HCT116 (cell line): ENCODE measurements at regions not wholly inside any gene's neighbourhood (a gene's known extent, or its start where the extent isn't known, plus 50 kb on each side); places are given as distances from the start of the nearest gene placed in this dataset.

Source experiments
- ATAC-seq: fragments of 200-7000 bp; cut with Tn5 transposase; 2 replicates; pipeline ENCODE4 v1.9.1; 2020; ENCODE audit warnings: mild to moderate bottlenecking, moderate library complexity
- BruUV-seq: library from RNA; stranded (reverse); fragments of 400-500 nt; replicated peaks from 2 replicates; lab custom pipeline; 2021; lab: Mats Ljungman, UMichigan
- CTCF ChIA-PET: fragments of 300-600 bp; sonication (Branson Sonifier 250); formaldehyde crosslinking; loops from one replicate; lab custom pipeline; 2021; ENCODE audit warnings: antibody characterized with exemption; lab: Charles Lee
- POLR2A ChIA-PET: fragments of 300-600, 350-600 bp; sonication (Branson Sonifier 250); formaldehyde crosslinking; loops from one replicate; lab custom pipeline; 2021; ENCODE audit warnings: antibody characterized with exemption; lab: Charles Lee
- RAD21 ChIA-PET, 2 experiments: fragments of 300-600 bp; sonication (Branson Sonifier 250); formaldehyde crosslinking; loops; one replicate each; lab custom pipeline; 2023; ENCODE audit warnings: low total read pairs in 2 of 2; ENCODE audit not compliant: uncharacterized antibody in 2 of 2, unreplicated experiment in 2 of 2, low non-redundant PET in 1 of 2; lab: Charles Lee
- DNase-seq: peaks from one replicate; pipeline ENCODE4 v3.0.0-alpha.2; 2010; ENCODE audit warnings: low read depth, low spot score
- H2AFZ ChIP-seq: fragments of 200-600 bp; shearing (Covaris generic), sonication (generic); 2 replicates; pipeline ENCODE4 v1.6.1; 2017; ENCODE audit warnings: low read depth, mixed run types, mixed read lengths, antibody characterized with exemption, low read length; ENCODE audit not compliant: poor library complexity, severe bottlenecking
- H3K27ac ChIP-seq: 2 replicates; pipeline ENCODE4 v1.5.1; 2012; ENCODE audit warnings: low read depth, low read length
- H3K27me3 ChIP-seq: fragments of 200-600 bp; sonication (generic); 2 replicates; pipeline ENCODE4 v1.6.1; 2016; ENCODE audit warnings: mixed run types, low read length, mixed read lengths; ENCODE audit not compliant: insufficient read depth
- H3K36me3 ChIP-seq, 2 experiments: fragments of 200-500 bp in 1 of 2; fragments of 200-600 bp in 1 of 2; sonication (Bioruptor generic) in 1 of 2; sonication (generic) in 1 of 2; 2 replicates each; pipeline versions ENCODE4 v1.5.1 to v1.6.1; 2014 to 2016; ENCODE audit warnings: low read length in 2 of 2, inconsistent platforms in 1 of 2, mixed read lengths in 1 of 2, mixed run types in 1 of 2; ENCODE audit not compliant: insufficient read depth in 2 of 2, control insufficient read depth in 1 of 2
- H3K4me1 ChIP-seq, 2 experiments: fragments of 200-600 bp in 1 of 2; sonication (generic) in 1 of 2; 2 replicates each; pipeline versions ENCODE4 v1.5.1 to v1.6.1; 2012 to 2017; ENCODE audit warnings: low read length in 2 of 2, inconsistent platforms in 1 of 2, mild to moderate bottlenecking in 1 of 2, mixed read lengths in 1 of 2, mixed run types in 1 of 2, moderate library complexity in 1 of 2; ENCODE audit not compliant: insufficient read depth in 2 of 2, control insufficient read depth in 1 of 2
- H3K4me2 ChIP-seq: fragments of 200-600 bp; sonication (generic); 2 replicates; pipeline ENCODE4 v1.6.1; 2017; ENCODE audit warnings: mixed run types, low read length, mixed read lengths
- H3K4me3 ChIP-seq, 2 experiments: fragments of 200-600 bp in 1 of 2; sonication (generic) in 1 of 2; replicated peaks in 1 of 2; 2 replicates each; pipeline ENCODE4 v1.5.1; 2011 to 2016; ENCODE audit warnings: low read length in 2 of 2, control low read depth in 1 of 2, low read depth in 1 of 2, mild to moderate bottlenecking in 1 of 2, mixed read lengths in 1 of 2, mixed run types in 1 of 2
- H3K79me2 ChIP-seq: fragments of 200-600 bp; sonication (generic); 2 replicates; pipeline ENCODE4 v1.6.1; 2017; ENCODE audit warnings: mild to moderate bottlenecking, mixed run types, low read length, moderate library complexity, mixed read lengths; ENCODE audit not compliant: insufficient read depth
- H3K9ac ChIP-seq: fragments of 200-600 bp; sonication (generic); 2 replicates; pipeline ENCODE4 v1.6.1; 2016; ENCODE audit warnings: low read length, mixed read lengths
- H3K9me2 ChIP-seq: fragments of 200-600 bp; sonication (generic), shearing (Covaris generic); 2 replicates; pipeline ENCODE4 v1.6.1; 2017; ENCODE audit warnings: mixed run types, mild to moderate bottlenecking, moderate library complexity; ENCODE audit not compliant: insufficient read depth
- H3K9me3 ChIP-seq, 2 experiments: fragments of 200-500 bp in 1 of 2; fragments of 200-600 bp in 1 of 2; sonication (Bioruptor generic) in 1 of 2; sonication (generic) in 1 of 2; 2 replicates each; pipeline ENCODE4 v1.6.1; 2014 to 2017; ENCODE audit warnings: low read length in 2 of 2, mixed read lengths in 2 of 2, inconsistent platforms in 1 of 2, low read depth in 1 of 2, mild to moderate bottlenecking in 1 of 2, mixed run types in 1 of 2, moderate library complexity in 1 of 2; ENCODE audit not compliant: control insufficient read depth in 1 of 2, insufficient read depth in 1 of 2
- H4K20me1 ChIP-seq: fragments of 200-600 bp; sonication (generic), shearing (Covaris generic); 2 replicates; pipeline ENCODE4 v1.6.1; 2017; ENCODE audit warnings: mixed run types, mild to moderate bottlenecking, moderate library complexity; ENCODE audit not compliant: insufficient read depth
- CBX3 ChIP-seq: IDR thresholded peaks from 2 replicates; pipeline ENCODE4 v1.6.1; 2012; ENCODE audit warnings: low read depth
- CEBPB ChIP-seq: IDR thresholded peaks from 2 replicates; pipeline ENCODE4 v1.6.1; 2012; ENCODE audit warnings: low read depth
- CTCF ChIP-seq, 3 experiments: fragments of 200-600 bp in 1 of 3; sonication (generic) in 1 of 3; IDR thresholded peaks in 2 of 3; conservative IDR thresholded peaks in 1 of 3; 2 replicates each; pipeline ENCODE4 v1.5.1; 2012 to 2017; ENCODE audit warnings: low read depth in 2 of 3, low read length in 2 of 3, antibody characterized with exemption in 1 of 3, borderline replicate concordance in 1 of 3, control low read depth in 1 of 3, mild to moderate bottlenecking in 1 of 3, mixed read lengths in 1 of 3, mixed run types in 1 of 3, moderate library complexity in 1 of 3; ENCODE audit not compliant: insufficient read depth in 1 of 3
- EGR1 ChIP-seq: IDR thresholded peaks from 2 replicates; pipeline ENCODE4 v1.6.1; 2012; ENCODE audit warnings: low read depth
- ELF1 ChIP-seq: IDR thresholded peaks from 2 replicates; pipeline ENCODE4 v1.6.1; 2012; ENCODE audit warnings: low read depth, borderline replicate concordance
- EZH2 ChIP-seq: fragments of 200-600 bp; sonication (generic); IDR thresholded peaks from 2 replicates; pipeline ENCODE4 v1.6.1; 2017; ENCODE audit warnings: antibody characterized with exemption, mixed run types
- FOSL1 ChIP-seq: IDR thresholded peaks from 2 replicates; pipeline ENCODE4 v1.6.1; 2012; ENCODE audit warnings: low read depth
- JUND ChIP-seq: IDR thresholded peaks from 2 replicates; pipeline ENCODE4 v1.6.1; 2012
- POLR2A ChIP-seq: IDR thresholded peaks from 2 replicates; pipeline ENCODE4 v1.7.0; 2011; ENCODE audit warnings: borderline replicate concordance; ENCODE audit not compliant: insufficient read depth, insufficient read length; ENCODE audit errors: extremely low read depth
- POLR2AphosphoS5 ChIP-seq: IDR thresholded peaks from 2 replicates; pipeline ENCODE4 v1.6.1; 2011; ENCODE audit warnings: mild to moderate bottlenecking, low read depth, low read length, moderate library complexity
- RAD21 ChIP-seq: IDR thresholded peaks from 2 replicates; pipeline ENCODE4 v1.6.1; 2012; ENCODE audit warnings: low read depth, mild to moderate bottlenecking
- SIN3A ChIP-seq: IDR thresholded peaks from 2 replicates; pipeline ENCODE4 v1.6.1; 2012; ENCODE audit warnings: low read depth
- SRF ChIP-seq: IDR thresholded peaks from 2 replicates; pipeline ENCODE4 v1.6.1; 2012; ENCODE audit warnings: low read depth
- TCF7L2 ChIP-seq: IDR thresholded peaks from 2 replicates; pipeline ENCODE4 v1.7.0; 2011; ENCODE audit warnings: borderline replicate concordance, inconsistent platforms; ENCODE audit not compliant: insufficient read depth, insufficient read length; ENCODE audit errors: extremely low read depth
- ZBTB33 ChIP-seq: IDR thresholded peaks from 2 replicates; pipeline ENCODE4 v1.6.1; 2011; ENCODE audit warnings: mild to moderate bottlenecking, low read length, moderate library complexity; ENCODE audit not compliant: insufficient replicate concordance; ENCODE audit errors: extremely low read depth
- ZFX ChIP-seq: fragments of 450-650 bp; IDR thresholded peaks from 2 replicates; pipeline ENCODE4 v1.6.1; 2017
- ZNF274 ChIP-seq: fragments of 200-500 bp; sonication (Bioruptor generic); IDR thresholded peaks from 2 replicates; pipeline ENCODE4 v1.6.1; 2014; ENCODE audit warnings: mild to moderate bottlenecking, low read depth, low read length, inconsistent platforms
- intact Hi-C: fragments of 100-400 bp; cut with micrococcal nuclease; formaldehyde crosslinking; loops from 2 replicates; pipeline ENCODE4 v1.10.0; 2022
- TF ChIP-seq, protein P1 (sequence below): IDR thresholded peaks from 2 replicates; pipeline ENCODE4 v1.6.1; 2012; ENCODE audit warnings: low read depth
- TF ChIP-seq, protein P2 (sequence below): IDR thresholded peaks from 2 replicates; pipeline ENCODE4 v1.6.1; 2012
- TF ChIP-seq, protein P3 (sequence below): IDR thresholded peaks from 2 replicates; pipeline ENCODE4 v1.6.1; 2012

DNA sequence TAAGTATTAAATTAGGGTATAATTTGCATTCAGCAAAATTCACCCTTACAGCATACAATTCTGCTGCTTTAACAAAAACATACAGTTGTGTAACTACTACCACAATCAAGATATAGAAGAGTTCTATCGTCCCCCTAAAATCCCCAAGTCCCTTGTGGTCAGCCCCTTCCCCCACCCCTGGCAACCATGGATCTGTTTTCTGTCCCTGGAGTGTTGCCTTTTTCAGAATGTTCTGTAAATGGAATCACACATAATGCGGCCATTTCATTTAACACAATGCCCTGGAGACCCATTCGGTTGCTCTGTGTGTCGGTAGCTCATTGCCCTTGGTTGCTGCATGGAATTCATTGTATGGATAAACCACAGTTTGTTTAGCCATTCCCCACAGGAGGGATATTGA lies 190.2 kb downstream of the IRX5 start:
- H3K4me2 ChIP-seq = no peak overlapping the region
- no peak for DNase-seq
- no TSS peak for BruUV-seq
- no peak overlapping the region for H2AFZ ChIP-seq
- RAD21 ChIA-PET = no interaction called here
- no peaks in the 10 kb centered on the region for H4K20me1 ChIP-seq
- intact Hi-C loops = loop anchor here (1.0 kb wide), 1 partner anchor 137 kb away; no protein-coding TSS in a partner anchor
- ATAC-seq = no peak
- CTCF ChIA-PET = interaction anchor here (2.4 kb wide), 1 partner anchor 137 kb away, joined by 10 read pairs; no protein-coding TSS in a partner anchor
- H3K27me3 ChIP-seq = peaks cover 14% of the 10 kb centered on the region; the same call in 1 of the 2 replicates
- no peak overlapping the region for H3K9ac ChIP-seq
- H3K9me3 ChIP-seq = no peaks in the 10 kb centered on the region
- POLR2A ChIA-PET = no interaction called here
- no peaks in the 10 kb centered on the region for H3K79me2 ChIP-seq
- H3K4me1 ChIP-seq = no peaks in the 10 kb centered on the region
- TF ChIP-seq ELF1 = no peak
- TF ChIP-seq, protein P1, sequence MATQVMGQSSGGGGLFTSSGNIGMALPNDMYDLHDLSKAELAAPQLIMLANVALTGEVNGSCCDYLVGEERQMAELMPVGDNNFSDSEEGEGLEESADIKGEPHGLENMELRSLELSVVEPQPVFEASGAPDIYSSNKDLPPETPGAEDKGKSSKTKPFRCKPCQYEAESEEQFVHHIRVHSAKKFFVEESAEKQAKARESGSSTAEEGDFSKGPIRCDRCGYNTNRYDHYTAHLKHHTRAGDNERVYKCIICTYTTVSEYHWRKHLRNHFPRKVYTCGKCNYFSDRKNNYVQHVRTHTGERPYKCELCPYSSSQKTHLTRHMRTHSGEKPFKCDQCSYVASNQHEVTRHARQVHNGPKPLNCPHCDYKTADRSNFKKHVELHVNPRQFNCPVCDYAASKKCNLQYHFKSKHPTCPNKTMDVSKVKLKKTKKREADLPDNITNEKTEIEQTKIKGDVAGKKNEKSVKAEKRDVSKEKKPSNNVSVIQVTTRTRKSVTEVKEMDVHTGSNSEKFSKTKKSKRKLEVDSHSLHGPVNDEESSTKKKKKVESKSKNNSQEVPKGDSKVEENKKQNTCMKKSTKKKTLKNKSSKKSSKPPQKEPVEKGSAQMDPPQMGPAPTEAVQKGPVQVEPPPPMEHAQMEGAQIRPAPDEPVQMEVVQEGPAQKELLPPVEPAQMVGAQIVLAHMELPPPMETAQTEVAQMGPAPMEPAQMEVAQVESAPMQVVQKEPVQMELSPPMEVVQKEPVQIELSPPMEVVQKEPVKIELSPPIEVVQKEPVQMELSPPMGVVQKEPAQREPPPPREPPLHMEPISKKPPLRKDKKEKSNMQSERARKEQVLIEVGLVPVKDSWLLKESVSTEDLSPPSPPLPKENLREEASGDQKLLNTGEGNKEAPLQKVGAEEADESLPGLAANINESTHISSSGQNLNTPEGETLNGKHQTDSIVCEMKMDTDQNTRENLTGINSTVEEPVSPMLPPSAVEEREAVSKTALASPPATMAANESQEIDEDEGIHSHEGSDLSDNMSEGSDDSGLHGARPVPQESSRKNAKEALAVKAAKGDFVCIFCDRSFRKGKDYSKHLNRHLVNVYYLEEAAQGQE = no peak
- TF ChIP-seq CTCF (IDR thresholded peaks at IDR 0.05 in 2 of 3, conservative IDR thresholded peaks at IDR 0.05 in 1 of 3; ENCODE audit: borderline replicate concordance in 1 of 3, insufficient read depth in 1 of 3, low read depth in 2 of 3, low read length in 2 of 3) = no peak
- TF ChIP-seq, protein P2, sequence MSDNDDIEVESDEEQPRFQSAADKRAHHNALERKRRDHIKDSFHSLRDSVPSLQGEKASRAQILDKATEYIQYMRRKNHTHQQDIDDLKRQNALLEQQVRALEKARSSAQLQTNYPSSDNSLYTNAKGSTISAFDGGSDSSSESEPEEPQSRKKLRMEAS = no peak
- TF ChIP-seq TCF7L2 = no peak
- no peak for TF ChIP-seq CEBPB
- no peak for TF ChIP-seq JUND
- no peak for TF ChIP-seq RAD21
- no peak for TF ChIP-seq CBX3
- no peak for TF ChIP-seq SRF
- TF ChIP-seq ZBTB33 = no peak
- no peak for TF ChIP-seq POLR2AphosphoS5
- TF ChIP-seq POLR2A = no peak
- no peak for TF ChIP-seq ZFX
- no peak for TF ChIP-seq EZH2
- TF ChIP-seq, protein P3, sequence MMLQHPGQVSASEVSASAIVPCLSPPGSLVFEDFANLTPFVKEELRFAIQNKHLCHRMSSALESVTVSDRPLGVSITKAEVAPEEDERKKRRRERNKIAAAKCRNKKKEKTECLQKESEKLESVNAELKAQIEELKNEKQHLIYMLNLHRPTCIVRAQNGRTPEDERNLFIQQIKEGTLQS = no peak
- TF ChIP-seq EGR1 = no peak
- TF ChIP-seq FOSL1 = no peak
- no peak for TF ChIP-seq ZNF274
- no peak for TF ChIP-seq SIN3A
- TF ChIP-seq, all 23 proteins: peak for 0
- Histone ChIP-seq H3K4me3 (no peak overlapping the region), H3K36me3 (no peaks in the 10 kb centered on the region), H3K9me2 (no peaks in the 10 kb centered on the region), H3K27ac (no peak overlapping the region)
